K562 (cell line): ENCODE measurements at regions not wholly inside any gene's neighbourhood (a gene's known extent, or its start where the extent isn't known, plus 50 kb on each side); places are given as distances from the start of the nearest gene placed in this dataset.

Source experiments
- CREM ChIP-seq: IDR thresholded peaks from 2 replicates; pipeline ENCODE4 v1.6.1; 2014; ENCODE audit warnings: antibody characterized with exemption, low read depth
- HCFC1 ChIP-seq: IDR thresholded peaks from 2 replicates; pipeline ENCODE4 v1.6.1; 2012; ENCODE audit warnings: low read depth, low read length, improper control_type of control experiment
- ID3 ChIP-seq, 2 experiments: fragments of 250-450 bp in 1 of 2; fragments of 450-650 bp in 1 of 2; sonication (Bioruptor Pico) in 1 of 2; IDR thresholded peaks; 2 replicates each; pipeline versions ENCODE4 v1.6.1 to v1.8.0; 2016 to 2021; ENCODE audit warnings: mild to moderate bottlenecking in 2 of 2, moderate library complexity in 2 of 2, missing compliant biosample characterization in 1 of 2, missing genetic modification characterization in 1 of 2
- NCOR1 ChIP-seq: fragments of 450-650 bp; IDR thresholded peaks from 2 replicates; pipeline ENCODE4 v1.6.1; 2016; ENCODE audit warnings: mild to moderate bottlenecking, moderate library complexity
- PKNOX1 ChIP-seq: fragments of 450-650 bp; IDR thresholded peaks from 2 replicates; pipeline ENCODE4 v1.6.1; 2016
- REST ChIP-seq, 2 experiments: fragments of 450-650 bp; formaldehyde crosslinking in 1 of 2; IDR thresholded peaks; 2 replicates each; pipeline versions ENCODE4 v1.4.0 to v1.6.1; 2014 to 2020; ENCODE audit warnings: mild to moderate bottlenecking in 2 of 2, borderline replicate concordance in 1 of 2, low read depth in 1 of 2
- SMC3 ChIP-seq: conservative IDR thresholded peaks from 2 replicates; pipeline ENCODE4 v1.6.1; 2011; ENCODE audit warnings: low read depth, low read length, improper control_type of control experiment; ENCODE audit not compliant: insufficient read depth
- U2AF1 ChIP-seq: fragments of 200-400 bp; formaldehyde crosslinking; optimal IDR thresholded peaks from 2 replicates; pipeline ENCODE3; 2017; ENCODE audit warnings: mild to moderate bottlenecking, low read depth, low read length, moderate library complexity
- YY1 ChIP-seq, 3 experiments: IDR thresholded peaks; 2 replicates each; pipeline ENCODE4 v1.6.1; 2011; ENCODE audit warnings: low read length in 2 of 3, mild to moderate bottlenecking in 2 of 3, moderate library complexity in 2 of 3, borderline replicate concordance in 1 of 3, control low read depth in 1 of 3, low read depth in 1 of 3; ENCODE audit not compliant: insufficient read depth in 3 of 3, insufficient replicate concordance in 2 of 3, control insufficient read depth in 1 of 3, insufficient read length in 1 of 3; ENCODE audit errors: extremely low read depth in 1 of 3
- ZNF232 ChIP-seq: sonication (generic); formaldehyde crosslinking; IDR thresholded peaks from 2 replicates; pipeline ENCODE4 v1.8.0; 2022; ENCODE audit warnings: mild to moderate bottlenecking, missing genetic modification reagents
- ZNF592 ChIP-seq: fragments of 450-650 bp; IDR thresholded peaks from 2 replicates; pipeline ENCODE4 v1.6.1; 2017; ENCODE audit warnings: antibody characterized with exemption, mild to moderate bottlenecking

GRCh38 chr10:25080880-25081581 lies 64.6 kb downstream of the THNSL1 start (continued):
- TF ChIP-seq YY1 (IDR thresholded peaks at IDR 0.05; ENCODE audit: borderline replicate concordance in 1 of 3, control insufficient read depth in 1 of 3, extremely low read depth in 1 of 3, insufficient read depth in 3 of 3, insufficient read length in 1 of 3, insufficient replicate concordance in 2 of 3, low read depth in 1 of 3, low read length in 2 of 3) (peak in 1 of 3 experiments; percentile 11), REST (IDR thresholded peaks at IDR 0.05; ENCODE audit: borderline replicate concordance) (peak; percentile 89), REST (CRISPR knock-in tag; IDR thresholded peaks at IDR 0.05; ENCODE audit: low read depth) (no peak), ZNF232 (CRISPR knock-in tag) (no peak), ZNF592 (peak; percentile 74; the same call in 1 of the 2 replicates), CREM (peak; percentile 23; the same call in 1 of the 2 replicates), SMC3 (peak; percentile 93), PKNOX1 (0 out of 2 replicates have a peak, but pooled peaks have one; percentile 29), ID3 (CRISPR knock-in tag; IDR thresholded peaks at IDR 0.05) (no peak), ID3 (tag; IDR thresholded peaks at IDR 0.05) (no peak), U2AF1 (no peak), NCOR1 (0 out of 2 replicates have a peak, but pooled peaks have one; percentile 11), HCFC1 (0 out of 2 replicates have a peak, but pooled peaks have one; percentile 11)
